GM12892 (cell line): ENCODE measurements at regions not wholly inside any gene's neighbourhood (a gene's known extent, or its start where the extent isn't known, plus 50 kb on each side); places are given as distances from the start of the nearest gene placed in this dataset.

Source experiments
- POLR2A ChIP-seq: IDR thresholded peaks from 2 replicates; pipeline ENCODE4 v1.6.1; 2011; ENCODE audit warnings: low read depth, low read length, control low read depth
- POLR2AphosphoS5 ChIP-seq: IDR thresholded peaks from 2 replicates; pipeline ENCODE4 v1.6.1; 2011; ENCODE audit warnings: low read depth, low read length, control low read depth
- TAF1 ChIP-seq: IDR thresholded peaks from 2 replicates; pipeline ENCODE4 v1.6.1; 2011; ENCODE audit warnings: low read depth, mild to moderate bottlenecking, control low read depth, low read length, borderline replicate concordance

- TF ChIP-seq POLR2A, result no peak
- no peak for TF ChIP-seq TAF1
- TF ChIP-seq POLR2AphosphoS5, result no peak
Measured at GRCh38 chr14:71206123-71206522, 298.9 kb downstream of the PCNX1 start.
